ENCODE measurements at regions not wholly inside any gene's neighbourhood (a gene's known extent, or its start where the extent isn't known, plus 50 kb on each side); places are given as distances from the start of the nearest gene placed in this dataset.

- DNase-seq (ENCODE audit: low read depth in 2 of 2), result peak in 1 of 2 donors; percentile 1
Observed at GRCh38 chr7:113710310-113711096, 208.3 kb downstream of the PPP1R3A start.

- DNase-seq (ENCODE audit: low read depth in 2 of 2), result no peak
Observed at GRCh38 chr7:113705439-113705838, 213.4 kb downstream of the PPP1R3A start.

- no peak for DNase-seq (ENCODE audit: low read depth in 2 of 2)
Observed at GRCh38 chr7:113698556-113699220, 220.1 kb downstream of the PPP1R3A start.

- DNase-seq (ENCODE audit: low read depth in 2 of 2), result no peak
Observed at GRCh38 chr7:113694149-113694548, 224.7 kb downstream of the PPP1R3A start.

GRCh38 chr7:113684165-113684564, 234.6 kb downstream of the PPP1R3A start:
- no peak for DNase-seq (ENCODE audit: low read depth in 2 of 2)

GRCh38 chr7:113677811-113678210, 241.0 kb downstream of the PPP1R3A start:
- no peak for DNase-seq (ENCODE audit: low read depth in 2 of 2)

GRCh38 chr7:113664867-113665266, 253.9 kb downstream of the PPP1R3A start:
- DNase-seq (ENCODE audit: low read depth in 2 of 2), result no peak

- DNase-seq (ENCODE audit: low read depth in 2 of 2), result no peak
Observed at GRCh38 chr7:113659416-113659815, 259.4 kb downstream of the PPP1R3A start.

- no peak for DNase-seq (ENCODE audit: low read depth in 2 of 2)
Observed at GRCh38 chr7:113657603-113658002, 261.2 kb downstream of the PPP1R3A start.

GRCh38 chr7:113652501-113652900, 266.3 kb downstream of the PPP1R3A start:
- DNase-seq (ENCODE audit: low read depth in 2 of 2), result no peak

- DNase-seq (ENCODE audit: low read depth in 2 of 2), result no peak
Observed at GRCh38 chr7:113649556-113649955, 269.3 kb downstream of the PPP1R3A start.

GRCh38 chr7:113639221-113639620, 279.6 kb downstream of the PPP1R3A start:
- no peak for DNase-seq (ENCODE audit: low read depth in 2 of 2)

GRCh38 chr7:113636727-113637421, 281.9 kb downstream of the PPP1R3A start:
- no peak for DNase-seq (ENCODE audit: low read depth in 2 of 2)

- no peak for DNase-seq (ENCODE audit: low read depth in 2 of 2)
Observed at GRCh38 chr7:113635492-113635891, 283.3 kb downstream of the PPP1R3A start.

GRCh38 chr7:113633073-113633472, 285.7 kb downstream of the PPP1R3A start:
- no peak for DNase-seq (ENCODE audit: low read depth in 2 of 2)

GRCh38 chr7:113628948-113629847, 289.6 kb downstream of the PPP1R3A start:
- DNase-seq (ENCODE audit: low read depth in 2 of 2), result no peak

GRCh38 chr7:113625494-113626102, 293.2 kb downstream of the PPP1R3A start:
- DNase-seq (ENCODE audit: low read depth in 2 of 2), result no peak

GRCh38 chr7:113622796-113623195, 296.0 kb downstream of the PPP1R3A start:
- DNase-seq (ENCODE audit: low read depth in 2 of 2), result no peak

- no peak for DNase-seq (ENCODE audit: low read depth in 2 of 2)
Observed at GRCh38 chr7:113610572-113610971, 308.2 kb downstream of the PPP1R3A start.

GRCh38 chr7:113608782-113609181, 310.0 kb downstream of the PPP1R3A start:
- DNase-seq (ENCODE audit: low read depth in 2 of 2), result no peak

- no peak for DNase-seq (ENCODE audit: low read depth in 2 of 2)
Observed at GRCh38 chr7:113606325-113606724, 312.5 kb downstream of the PPP1R3A start.
